IPS-20b (cell line): ENCODE measurements at regions not wholly inside any gene's neighbourhood (a gene's known extent, or its start where the extent isn't known, plus 50 kb on each side); places are given as distances from the start of the nearest gene placed in this dataset.
A peak's percentile ranks its signal among the peaks of the same experiment; 100 is the strongest.
"Not testable (repeated sequence)": the region's sequence is repeated elsewhere in the genome, so short reads cannot be mapped to it uniquely, and the experiment has no call there.

Source experiments
- H3K27ac ChIP-seq: one replicate; pipeline ENCODE4 v1.5.1; 2013; ENCODE audit warnings: low read length
- H3K27me3 ChIP-seq: 2 replicates; pipeline ENCODE4 v1.6.1; 2013; ENCODE audit warnings: mild to moderate bottlenecking, low read length, inconsistent platforms; ENCODE audit not compliant: insufficient read depth
- H3K36me3 ChIP-seq: 2 replicates; pipeline ENCODE4 v1.6.1; 2013; ENCODE audit warnings: low read depth, mild to moderate bottlenecking, inconsistent platforms, low read length, moderate library complexity; ENCODE audit not compliant: insufficient read depth
- H3K4me1 ChIP-seq: 2 replicates; pipeline ENCODE4 v1.6.1; 2013; ENCODE audit warnings: mild to moderate bottlenecking, control low read depth, inconsistent platforms, low read length, moderate library complexity; ENCODE audit not compliant: insufficient read depth
- H3K4me3 ChIP-seq: 2 replicates; pipeline ENCODE4 v1.5.1; 2013; ENCODE audit warnings: mild to moderate bottlenecking, low read length, inconsistent platforms
- H3K9ac ChIP-seq: 2 replicates; pipeline ENCODE4 v1.6.1; 2013; ENCODE audit warnings: low read depth, mild to moderate bottlenecking, inconsistent platforms, low read length, moderate library complexity
- H3K9me3 ChIP-seq: 2 replicates; pipeline ENCODE4 v1.6.1; 2013; ENCODE audit warnings: mild to moderate bottlenecking, low read depth, low read length, inconsistent platforms; ENCODE audit not compliant: insufficient read depth

GRCh38 chr18:75981102-75981501 is 513.9 kb downstream of the ZNF516 start:
- Histone ChIP-seq H3K9me3 (peaks cover 12% of the 10 kb centered on the region), H3K4me1 (no peaks in the 10 kb centered on the region), H3K4me3 (no peak overlapping the region), H3K9ac (no peak overlapping the region), H3K27ac (no peak overlapping the region), H3K27me3 (no peaks in the 10 kb centered on the region), H3K36me3 (no peaks in the 10 kb centered on the region)

- H3K9ac ChIP-seq, result no peak overlapping the region
- H3K27ac ChIP-seq, result no peak overlapping the region
- no peaks in the 10 kb centered on the region for H3K9me3 ChIP-seq
- H3K36me3 ChIP-seq, result no peaks in the 10 kb centered on the region
- H3K4me3 ChIP-seq, result no peak overlapping the region
- no peaks in the 10 kb centered on the region for H3K4me1 ChIP-seq
- H3K27me3 ChIP-seq, result no peaks in the 10 kb centered on the region
Measured at GRCh38 chr18:75977081-75977480, 518.0 kb downstream of the ZNF516 start.

- no peaks in the 10 kb centered on the region for H3K36me3 ChIP-seq
- no peak overlapping the region for H3K4me3 ChIP-seq
- H3K9me3 ChIP-seq, result no peaks in the 10 kb centered on the region
- H3K4me1 ChIP-seq, result no peaks in the 10 kb centered on the region
- no peaks in the 10 kb centered on the region for H3K27me3 ChIP-seq
- no peak overlapping the region for H3K9ac ChIP-seq
- H3K27ac ChIP-seq, result no peak overlapping the region
Measured at GRCh38 chr18:75970212-75970611, 524.8 kb downstream of the ZNF516 start.

- Histone ChIP-seq H3K27ac (no peak overlapping the region), H3K4me3 (no peak overlapping the region), H3K27me3 (no peaks in the 10 kb centered on the region), H3K4me1 (no peaks in the 10 kb centered on the region), H3K9me3 (no peaks in the 10 kb centered on the region), H3K9ac (no peak overlapping the region), H3K36me3 (no peaks in the 10 kb centered on the region)
Measured at GRCh38 chr18:75966431-75966830, 528.6 kb downstream of the ZNF516 start.

- Histone ChIP-seq H3K36me3 (no peaks in the 10 kb centered on the region), H3K4me3 (no peak overlapping the region), H3K9me3 (no peaks in the 10 kb centered on the region), H3K4me1 (no peaks in the 10 kb centered on the region), H3K9ac (no peak overlapping the region), H3K27me3 (no peaks in the 10 kb centered on the region), H3K27ac (no peak overlapping the region)
Measured at GRCh38 chr18:75962036-75962572, 532.9 kb downstream of the ZNF516 start.

GRCh38 chr18:75960356-75960755 is 532.9 kb upstream of the SMIM21 start:
- not testable (repeated sequence) for H3K27ac ChIP-seq, H3K36me3 ChIP-seq, H3K9me3 ChIP-seq, H3K27me3 ChIP-seq, H3K4me3 ChIP-seq, H3K9ac ChIP-seq, H3K4me1 ChIP-seq

GRCh38 chr18:75959150-75959549 is 531.6 kb upstream of the SMIM21 start:
- Histone ChIP-seq H3K27ac (no peak overlapping the region), H3K9ac (no peak overlapping the region), H3K4me1 (no peaks in the 10 kb centered on the region)

GRCh38 chr18:75958683-75959082 is 531.2 kb upstream of the SMIM21 start:
- H3K27me3 ChIP-seq, result no peaks in the 10 kb centered on the region
- no peak overlapping the region for H3K9ac ChIP-seq
- no peak overlapping the region for H3K27ac ChIP-seq
- no peak overlapping the region for H3K4me3 ChIP-seq
- H3K9me3 ChIP-seq, result peaks cover 9% of the 10 kb centered on the region; the same call in 1 of the 2 replicates
- no peaks in the 10 kb centered on the region for H3K36me3 ChIP-seq
- H3K4me1 ChIP-seq, result no peaks in the 10 kb centered on the region

More at GRCh38 chr18:75959150-75959549, 531.6 kb upstream of the SMIM21 start:
- Histone ChIP-seq H3K9me3 (peaks cover 9% of the 10 kb centered on the region; the same call in 1 of the 2 replicates), H3K4me3 (no peak overlapping the region), H3K36me3 (no peaks in the 10 kb centered on the region), H3K27me3 (no peaks in the 10 kb centered on the region)

- Histone ChIP-seq H3K36me3 (no peaks in the 10 kb centered on the region), H3K4me1 (no peaks in the 10 kb centered on the region), H3K27ac (no peak overlapping the region), H3K4me3 (no peak overlapping the region), H3K27me3 (no peaks in the 10 kb centered on the region), H3K9ac (no peak overlapping the region), H3K9me3 (peaks cover 16% of the 10 kb centered on the region)
Measured at GRCh38 chr18:75945265-75945933, 517.9 kb upstream of the SMIM21 start.

GRCh38 chr18:75937306-75937705 is 509.8 kb upstream of the SMIM21 start:
- H3K36me3 ChIP-seq, result no peaks in the 10 kb centered on the region
- no peaks in the 10 kb centered on the region for H3K27me3 ChIP-seq
- peaks cover 5% of the 10 kb centered on the region for H3K9me3 ChIP-seq
- H3K4me3 ChIP-seq, result peak overlapping the region; percentile 25
- H3K27ac ChIP-seq, result no peak overlapping the region
- peaks cover 13% of the 10 kb centered on the region; the same call in 1 of the 2 replicates for H3K4me1 ChIP-seq
- H3K9ac ChIP-seq, result no peak overlapping the region

GRCh38 chr18:75936862-75937261 is 509.4 kb upstream of the SMIM21 start:
- H3K27ac ChIP-seq, result no peak overlapping the region
- no peak overlapping the region for H3K9ac ChIP-seq
- H3K36me3 ChIP-seq, result no peaks in the 10 kb centered on the region
- H3K4me1 ChIP-seq, result peaks cover 13% of the 10 kb centered on the region; the same call in 1 of the 2 replicates
- H3K4me3 ChIP-seq, result no peak overlapping the region
- no peaks in the 10 kb centered on the region for H3K27me3 ChIP-seq
- peaks cover 4% of the 10 kb centered on the region for H3K9me3 ChIP-seq

GRCh38 chr18:75931079-75931478 is 503.6 kb upstream of the SMIM21 start:
- Histone ChIP-seq H3K27ac (no peak overlapping the region), H3K36me3 (no peaks in the 10 kb centered on the region), H3K9ac (no peak overlapping the region), H3K4me1 (no peaks in the 10 kb centered on the region), H3K4me3 (no peak overlapping the region), H3K27me3 (no peaks in the 10 kb centered on the region), H3K9me3 (no peaks in the 10 kb centered on the region)
